ENCODE measurements at regions not wholly inside any gene's neighbourhood (a gene's known extent, or its start where the extent isn't known, plus 50 kb on each side); places are given as distances from the start of the nearest gene placed in this dataset.

- ChIA-PET CTCF (interaction anchor here (0.6 kb wide), 1 partner anchor 501 kb away, joined by 3 read pairs; no protein-coding TSS in a partner anchor), POLR2A (no interaction called here)
- no peak overlapping the region for H3K27ac Mint-ChIP-seq (ENCODE audit: low read depth, unreplicated experiment)
- no peaks in the 10 kb centered on the region for H3K4me1 Mint-ChIP-seq (ENCODE audit: insufficient read depth, unreplicated experiment)
- intact Hi-C loops (cut with micrococcal nuclease): no loop called here
- H3K9me3 Mint-ChIP-seq (ENCODE audit: unreplicated experiment): peaks cover 30% of the 10 kb centered on the region
- no peaks in the 10 kb centered on the region for H3K36me3 Mint-ChIP-seq (ENCODE audit: insufficient read depth, unreplicated experiment)
- BruUV-seq (replicated peaks): no TSS peak
- no peak for TF ChIP-seq CTCF (IDR thresholded peaks at IDR 0.05; ENCODE audit: unreplicated experiment)
- no peak overlapping the region for H3K4me3 Mint-ChIP-seq (ENCODE audit: unreplicated experiment)
- H3K27me3 Mint-ChIP-seq (ENCODE audit: insufficient read depth, unreplicated experiment): no peaks in the 10 kb centered on the region
- DNase-seq (ENCODE audit: unreplicated experiment): no peak
Observed at GRCh38 chr10:130440971-130441370, 304.8 kb downstream of the GLRX3 start.

GRCh38 chr10:130443066-130443465 is 306.9 kb downstream of the GLRX3 start:
- Mint-ChIP-seq H3K36me3 (ENCODE audit: insufficient read depth, unreplicated experiment) (no peaks in the 10 kb centered on the region), H3K4me1 (ENCODE audit: insufficient read depth, unreplicated experiment) (no peaks in the 10 kb centered on the region), H3K9me3 (ENCODE audit: unreplicated experiment) (peaks cover 17% of the 10 kb centered on the region), H3K27me3 (ENCODE audit: insufficient read depth, unreplicated experiment) (peaks cover 15% of the 10 kb centered on the region), H3K4me3 (ENCODE audit: unreplicated experiment) (no peak overlapping the region), H3K27ac (ENCODE audit: low read depth, unreplicated experiment) (no peak overlapping the region)
- no TSS peak for BruUV-seq (replicated peaks)
- intact Hi-C loops (cut with micrococcal nuclease): no loop called here
- ChIA-PET CTCF (interaction anchor here (0.7 kb wide), 1 partner anchor 828 kb away, joined by 3 read pairs; no protein-coding TSS in a partner anchor), POLR2A (no interaction called here)
- no peak for TF ChIP-seq CTCF (IDR thresholded peaks at IDR 0.05; ENCODE audit: unreplicated experiment)
- no peak for DNase-seq (ENCODE audit: unreplicated experiment)

GRCh38 chr10:130453036-130453720 is 317.0 kb downstream of the GLRX3 start:
- BruUV-seq (replicated peaks): no TSS peak
- intact Hi-C loops (cut with micrococcal nuclease): no loop called here
- Mint-ChIP-seq H3K9me3 (ENCODE audit: unreplicated experiment) (peaks cover 19% of the 10 kb centered on the region), H3K27ac (ENCODE audit: low read depth, unreplicated experiment) (no peak overlapping the region), H3K4me3 (ENCODE audit: unreplicated experiment) (no peak overlapping the region), H3K4me1 (ENCODE audit: insufficient read depth, unreplicated experiment) (no peaks in the 10 kb centered on the region), H3K36me3 (ENCODE audit: insufficient read depth, unreplicated experiment) (no peaks in the 10 kb centered on the region), H3K27me3 (ENCODE audit: insufficient read depth, unreplicated experiment) (peaks cover 6% of the 10 kb centered on the region)
- TF ChIP-seq CTCF (IDR thresholded peaks at IDR 0.05; ENCODE audit: unreplicated experiment): no peak
- ChIA-PET POLR2A (no interaction called here), CTCF (no interaction called here)
- DNase-seq (ENCODE audit: unreplicated experiment): no peak

- no TSS peak for BruUV-seq (replicated peaks)
- ChIA-PET CTCF (no interaction called here), POLR2A (no interaction called here)
- Mint-ChIP-seq H3K27ac (ENCODE audit: low read depth, unreplicated experiment) (no peak overlapping the region), H3K36me3 (ENCODE audit: insufficient read depth, unreplicated experiment) (no peaks in the 10 kb centered on the region), H3K9me3 (ENCODE audit: unreplicated experiment) (peaks cover 22% of the 10 kb centered on the region), H3K4me1 (ENCODE audit: insufficient read depth, unreplicated experiment) (no peaks in the 10 kb centered on the region), H3K4me3 (ENCODE audit: unreplicated experiment) (no peak overlapping the region), H3K27me3 (ENCODE audit: insufficient read depth, unreplicated experiment) (no peaks in the 10 kb centered on the region)
- no peak for TF ChIP-seq CTCF (IDR thresholded peaks at IDR 0.05; ENCODE audit: unreplicated experiment)
- intact Hi-C loops (cut with micrococcal nuclease): no loop called here
- no peak for DNase-seq (ENCODE audit: unreplicated experiment)
Observed at GRCh38 chr10:130453721-130454542, 317.7 kb downstream of the GLRX3 start.

Data from MCF 10A (cell line).